Embryonic facial prominence (tissue), 1 donor: ENCODE measurements at regions not wholly inside any gene's neighbourhood (a gene's known extent, or its start where the extent isn't known, plus 50 kb on each side); places are given as distances from the start of the nearest gene placed in this dataset.

Source experiments
- DNase-seq: peaks from one replicate; pipeline ENCODE4 v3.0.0-alpha.2; 2016; ENCODE audit errors: extremely low spot score

GRCh38 chr14:66069830-66070541 is 416.2 kb upstream of the CCDC196 start:
- no peak for DNase-seq

DNA sequence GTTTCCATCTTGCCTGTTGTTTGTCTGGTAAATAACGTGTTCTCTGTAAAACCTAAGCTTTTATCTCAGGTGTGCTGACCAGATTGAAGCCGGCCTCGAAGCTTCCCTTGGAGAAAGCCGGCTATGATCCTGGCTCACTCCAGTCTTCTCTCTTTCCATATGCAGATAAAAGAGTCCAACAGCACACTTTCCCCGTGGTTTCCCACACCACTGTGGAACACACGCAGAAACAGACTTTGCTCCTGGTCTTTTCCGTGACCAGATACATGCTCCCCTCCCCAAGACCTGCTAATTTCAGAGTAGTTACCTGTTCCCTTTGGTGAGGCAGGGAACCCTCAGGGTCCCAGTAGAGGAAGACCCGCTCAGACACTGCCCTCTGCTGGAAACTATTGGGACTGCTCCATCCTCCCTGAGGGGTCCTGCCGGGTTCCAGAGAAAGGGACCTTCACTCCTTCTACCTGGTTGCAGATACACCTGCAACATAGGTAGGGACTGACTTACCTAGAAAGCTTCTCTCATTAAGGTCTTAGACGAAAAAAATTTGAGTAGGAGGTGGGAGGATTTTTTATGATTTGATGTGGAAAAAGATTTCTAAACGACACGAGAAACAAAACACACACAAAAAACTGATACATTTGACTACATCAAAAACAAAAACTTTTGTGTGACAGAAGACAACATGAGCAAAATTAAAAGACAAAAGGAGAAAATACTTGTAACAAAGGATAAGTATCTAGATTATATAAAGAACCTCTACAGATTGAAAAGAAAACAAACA is 415.4 kb upstream of the CCDC196 start:
- DNase-seq = no peak

- no peak for DNase-seq
Observed at GRCh38 chr14:66072190-66073084, 413.7 kb upstream of the CCDC196 start.

GRCh38 chr14:66074537-66074936 is 411.6 kb upstream of the CCDC196 start:
- no peak for DNase-seq

GRCh38 chr14:66076176-66076575 is 410.0 kb upstream of the CCDC196 start:
- no peak for DNase-seq

DNA sequence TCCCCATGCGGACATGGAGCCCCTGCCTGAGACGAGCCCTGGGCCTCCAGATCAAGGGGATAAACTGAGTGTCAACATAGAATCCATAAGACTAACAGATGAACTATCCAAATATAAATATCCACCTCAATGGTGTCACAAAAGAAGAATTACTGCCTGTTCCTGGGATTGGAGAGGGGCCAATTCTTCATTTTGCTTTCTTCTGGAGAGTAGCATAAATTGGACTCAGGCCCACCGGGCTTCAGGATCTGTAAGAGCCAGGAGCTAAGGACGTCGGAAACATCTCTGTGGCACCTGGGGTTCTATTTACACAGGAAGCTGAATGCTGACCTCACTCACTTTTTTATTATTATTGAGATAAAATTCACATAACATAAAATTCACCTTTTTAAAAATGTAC is 408.2 kb upstream of the CCDC196 start:
- no peak for DNase-seq

DNA sequence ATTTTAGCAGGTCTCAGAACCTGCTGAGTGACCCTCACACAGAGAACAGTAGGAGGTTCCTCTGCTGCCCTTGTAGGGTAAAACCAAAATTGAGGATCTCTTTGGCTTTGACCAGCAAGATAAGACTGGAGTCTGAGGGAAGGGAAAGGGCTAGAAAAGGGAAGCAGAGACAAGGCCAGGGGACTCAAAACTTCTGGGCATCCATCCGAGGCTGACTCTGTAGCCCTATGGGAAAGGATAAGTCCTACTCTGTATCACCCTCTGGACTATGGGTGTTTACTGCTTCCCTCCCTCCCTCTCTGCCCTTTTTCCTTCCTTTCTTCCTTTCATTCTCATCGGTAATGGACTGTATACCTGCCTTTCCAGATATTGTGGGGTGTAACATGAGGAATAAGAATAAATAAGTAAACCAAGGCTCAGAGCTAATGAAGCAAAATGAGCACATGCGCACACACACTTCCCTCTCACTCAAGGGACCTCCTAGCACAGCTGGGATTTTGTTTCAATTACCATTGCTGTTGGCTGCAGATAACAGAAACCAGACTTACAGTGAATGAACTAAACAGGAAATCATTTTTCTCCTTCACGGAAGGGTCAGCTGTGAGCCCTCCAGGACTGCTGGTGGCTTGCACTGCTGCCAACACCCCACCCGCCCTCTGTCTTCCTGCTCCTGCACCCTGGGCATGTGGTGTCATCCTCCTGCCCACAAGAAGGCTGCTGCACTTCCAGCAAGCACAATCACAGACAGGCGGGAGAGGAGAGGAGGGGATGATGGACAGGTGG is 404.4 kb upstream of the CCDC196 start:
- DNase-seq = no peak

DNA sequence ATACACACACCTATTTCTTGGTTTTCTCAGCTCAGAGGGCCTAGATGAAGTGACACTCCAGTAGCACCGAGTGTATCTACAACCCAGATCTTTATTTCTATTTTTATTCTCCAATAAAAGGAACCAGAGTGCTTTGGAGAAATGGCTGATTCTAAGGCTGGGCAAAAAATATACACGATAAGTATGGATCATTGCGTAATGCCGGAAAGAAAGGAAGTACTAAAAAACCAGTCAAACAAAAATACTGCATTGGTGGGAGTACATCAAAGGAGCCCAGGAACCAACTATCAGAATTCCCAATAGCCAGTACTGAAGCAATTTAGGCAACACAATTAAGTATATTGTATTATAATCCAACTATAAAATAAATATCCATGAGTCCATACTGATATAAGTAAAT is 400.9 kb upstream of the CCDC196 start:
- DNase-seq = no peak

GRCh38 chr14:66085665-66086064 is 400.5 kb upstream of the CCDC196 start:
- DNase-seq = no peak

DNA sequence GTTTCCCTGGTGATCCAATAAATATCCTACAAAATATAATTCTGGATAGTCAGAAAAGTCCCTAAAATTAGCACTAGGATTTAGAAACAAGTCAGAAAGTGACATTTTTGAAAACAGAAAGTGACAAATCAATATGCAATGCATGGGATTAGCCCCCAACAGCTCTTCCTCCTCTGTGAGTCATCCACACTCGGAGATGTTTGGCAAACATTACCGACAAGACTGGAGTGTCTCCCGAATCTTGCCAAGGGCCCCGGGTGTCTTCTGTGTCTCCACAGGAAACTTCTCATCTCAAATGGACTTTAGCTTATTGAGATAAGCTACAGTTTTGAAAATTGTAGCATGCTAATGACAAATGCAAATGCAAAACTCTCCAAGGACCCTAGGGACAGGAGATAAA is 398.9 kb upstream of the CCDC196 start:
- DNase-seq = no peak

GRCh38 chr14:66088656-66089055 is 397.5 kb upstream of the CCDC196 start:
- DNase-seq = no peak

GRCh38 chr14:66092206-66092605 is 394.0 kb upstream of the CCDC196 start:
- no peak for DNase-seq

GRCh38 chr14:66092748-66093147 is 393.4 kb upstream of the CCDC196 start:
- no peak for DNase-seq

GRCh38 chr14:66094001-66094727 is 392.0 kb upstream of the CCDC196 start:
- no peak for DNase-seq

- no peak for DNase-seq
Observed at GRCh38 chr14:66099451-66099850, 386.7 kb upstream of the CCDC196 start.

DNA sequence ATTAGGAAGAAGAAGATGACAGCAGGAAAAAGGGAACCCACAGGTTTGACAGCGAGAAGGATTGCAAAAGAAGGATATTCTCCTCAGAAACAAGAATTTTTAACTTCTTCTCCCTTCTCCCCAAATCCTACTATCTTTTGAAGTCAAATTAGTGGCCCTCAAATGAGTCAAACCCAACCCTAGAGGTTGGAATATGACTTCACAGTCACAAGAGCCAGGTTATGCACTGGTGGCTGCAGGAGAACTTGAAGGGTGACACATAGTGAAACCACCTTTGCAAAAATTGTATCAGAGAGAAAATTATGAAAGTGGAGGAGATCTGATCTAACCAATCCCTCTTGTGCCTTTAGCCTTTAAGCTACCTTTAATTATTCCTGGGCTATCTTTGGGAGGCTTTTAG is 386.2 kb upstream of the CCDC196 start:
- DNase-seq = no peak

- no peak for DNase-seq
Observed at GRCh38 chr14:66101662-66102061, 384.5 kb upstream of the CCDC196 start.

DNA sequence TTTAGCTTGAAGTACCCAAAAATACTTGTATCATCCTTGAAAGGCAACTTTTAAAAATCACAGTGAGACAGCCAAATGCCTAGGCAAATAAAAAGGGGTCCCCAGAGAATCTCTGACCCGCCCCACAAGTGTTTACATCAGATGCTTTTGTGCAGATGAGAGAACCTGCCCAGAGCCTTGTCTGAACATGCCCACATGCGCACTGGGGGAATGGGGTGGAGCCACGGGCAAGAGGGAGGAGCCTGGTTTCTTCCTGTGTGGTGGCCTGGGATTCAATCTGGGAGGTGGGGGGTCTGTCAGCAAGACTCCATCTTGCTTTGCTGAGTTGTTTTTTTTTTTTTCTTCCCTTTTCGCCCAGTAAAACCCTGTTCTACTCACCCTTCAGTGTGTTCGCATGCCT is 381.7 kb upstream of the CCDC196 start:
- DNase-seq = no peak

- no peak for DNase-seq
Observed at GRCh38 chr14:66105815-66106214, 380.4 kb upstream of the CCDC196 start.

DNA sequence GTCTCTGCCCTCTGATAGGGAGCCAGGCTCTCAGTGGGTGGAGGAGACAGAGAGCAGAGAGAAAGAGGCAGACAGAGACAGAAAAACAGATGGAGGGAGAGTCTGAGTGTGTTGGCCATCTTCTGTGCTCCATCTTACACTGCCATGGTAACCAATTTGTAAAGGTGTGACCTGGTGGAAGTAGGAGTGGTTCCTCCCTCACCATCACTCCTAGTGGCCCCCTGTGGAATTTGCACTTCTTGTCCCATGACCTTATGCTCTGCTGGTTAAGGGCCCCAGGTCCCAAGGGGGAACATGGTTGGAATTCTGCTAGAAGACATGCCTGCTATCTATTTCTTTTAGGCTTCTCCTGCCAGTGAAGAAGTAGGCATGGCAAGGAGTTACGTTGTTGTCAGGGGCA is 376.7 kb upstream of the CCDC196 start:
- DNase-seq = no peak

GRCh38 chr14:66111891-66112290 is 374.3 kb upstream of the CCDC196 start:
- no peak for DNase-seq
